Hepatic stellate cell (primary cell): ENCODE measurements at regions not wholly inside any gene's neighbourhood (a gene's known extent, or its start where the extent isn't known, plus 50 kb on each side); places are given as distances from the start of the nearest gene placed in this dataset.

Experiments
- DNase-seq: peaks from one replicate; pipeline ENCODE4 v3.0.0; 2011; ENCODE audit warnings: low spot score

GRCh38 chr18:46322411-46322891, 218.3 kb downstream of the HAUS1 start:
- DNase-seq, result no peak

- DNase-seq, result no peak
Measured at GRCh38 chr18:46322941-46323340, 218.8 kb downstream of the HAUS1 start.

- peak; percentile 66 for DNase-seq
Measured at GRCh38 chr18:46324087-46324955, 220.1 kb downstream of the HAUS1 start.

- no peak for DNase-seq
Measured at GRCh38 chr18:46325895-46326294, 221.7 kb downstream of the HAUS1 start.

GRCh38 chr18:46329736-46330246, 225.6 kb downstream of the HAUS1 start:
- no peak for DNase-seq

GRCh38 chr18:46331316-46331715, 227.1 kb downstream of the HAUS1 start:
- no peak for DNase-seq

GRCh38 chr18:46332286-46332801, 228.2 kb downstream of the HAUS1 start:
- DNase-seq, result no peak

GRCh38 chr18:46332921-46333341, 228.7 kb downstream of the HAUS1 start:
- DNase-seq, result no peak

GRCh38 chr18:46333431-46334135, 229.4 kb downstream of the HAUS1 start:
- DNase-seq, result no peak

GRCh38 chr18:46334868-46335281, 230.7 kb downstream of the HAUS1 start:
- DNase-seq, result no peak

GRCh38 chr18:46335534-46336101, 231.4 kb downstream of the HAUS1 start:
- no peak for DNase-seq

- no peak for DNase-seq
Measured at GRCh38 chr18:46336278-46337111, 232.3 kb downstream of the HAUS1 start.

GRCh38 chr18:46337271-46337670, 233.1 kb downstream of the HAUS1 start:
- no peak for DNase-seq

GRCh38 chr18:46338205-46338604, 234.0 kb downstream of the HAUS1 start:
- DNase-seq, result no peak

- no peak for DNase-seq
Measured at GRCh38 chr18:46338766-46339165, 234.6 kb downstream of the HAUS1 start.

GRCh38 chr18:46340716-46341115, 236.5 kb downstream of the HAUS1 start:
- no peak for DNase-seq

- DNase-seq, result no peak
Measured at GRCh38 chr18:46341986-46342525, 237.9 kb downstream of the HAUS1 start.

- no peak for DNase-seq
Measured at GRCh38 chr18:46343456-46343855, 239.3 kb downstream of the HAUS1 start.

GRCh38 chr18:46343931-46344372, 239.8 kb downstream of the HAUS1 start:
- no peak for DNase-seq

GRCh38 chr18:46344416-46345180, 240.4 kb downstream of the HAUS1 start:
- no peak for DNase-seq

- DNase-seq, result no peak
Measured at GRCh38 chr18:46345181-46345465, 240.9 kb downstream of the HAUS1 start.
